Osteocyte (in vitro differentiated cells): ENCODE measurements at regions not wholly inside any gene's neighbourhood (a gene's known extent, or its start where the extent isn't known, plus 50 kb on each side); places are given as distances from the start of the nearest gene placed in this dataset.

Experiments used
- DNase-seq: peaks from one replicate; pipeline ENCODE4 v3.0.0; 2021; ENCODE audit warnings: mixed read lengths; ENCODE audit not compliant: unreplicated experiment; ENCODE audit errors: extremely low spot score
- H3K27ac Mint-ChIP-seq: one replicate; pipeline ENCODE4 v1.8.0; 2021; ENCODE audit warnings: mild to moderate bottlenecking, mixed read lengths; ENCODE audit not compliant: unreplicated experiment
- H3K27me3 Mint-ChIP-seq: one replicate; pipeline ENCODE4 v1.8.0; 2021; ENCODE audit warnings: mixed read lengths; ENCODE audit not compliant: unreplicated experiment
- H3K36me3 Mint-ChIP-seq: one replicate; pipeline ENCODE4 v1.8.0; 2021; ENCODE audit warnings: mixed read lengths; ENCODE audit not compliant: unreplicated experiment
- H3K4me1 Mint-ChIP-seq: one replicate; pipeline ENCODE4 v1.8.0; 2021; ENCODE audit warnings: mixed read lengths; ENCODE audit not compliant: unreplicated experiment
- H3K4me3 Mint-ChIP-seq: one replicate; pipeline ENCODE4 v1.8.0; 2021; ENCODE audit warnings: mild to moderate bottlenecking, moderate library complexity, mixed read lengths; ENCODE audit not compliant: unreplicated experiment
- H3K9me3 Mint-ChIP-seq: one replicate; pipeline ENCODE4 v1.8.0; 2021; ENCODE audit warnings: mixed read lengths; ENCODE audit not compliant: unreplicated experiment
- CTCF ChIP-seq: fragments of 200-600 bp; sonication (generic); IDR thresholded peaks from 2 replicates; pipeline ENCODE4 v1.5.0; 2021; ENCODE audit warnings: antibody characterized with exemption, mild to moderate bottlenecking, moderate library complexity

GRCh38 chr18:1177232-1177631, 272.6 kb downstream of the ADCYAP1 start:
- H3K36me3 Mint-ChIP-seq, result peaks cover 6% of the 10 kb centered on the region
- no peak for DNase-seq
- no peak overlapping the region for H3K27ac Mint-ChIP-seq
- no peaks in the 10 kb centered on the region for H3K4me1 Mint-ChIP-seq
- H3K4me3 Mint-ChIP-seq, result no peak overlapping the region
- TF ChIP-seq CTCF, result no peak
- peaks cover 62% of the 10 kb centered on the region for H3K9me3 Mint-ChIP-seq
- no peaks in the 10 kb centered on the region for H3K27me3 Mint-ChIP-seq

- H3K36me3 Mint-ChIP-seq, result no peaks in the 10 kb centered on the region
Observed at GRCh38 chr18:1191341-1191740, 286.7 kb downstream of the ADCYAP1 start.

GRCh38 chr18:1213126-1213525, 308.5 kb downstream of the ADCYAP1 start:
- DNase-seq, result no peak
- H3K36me3 Mint-ChIP-seq, result no peaks in the 10 kb centered on the region
- no peaks in the 10 kb centered on the region for H3K27me3 Mint-ChIP-seq
- H3K4me1 Mint-ChIP-seq, result no peaks in the 10 kb centered on the region
- no peak for TF ChIP-seq CTCF
- H3K9me3 Mint-ChIP-seq, result peaks cover 49% of the 10 kb centered on the region
- H3K27ac Mint-ChIP-seq, result no peak overlapping the region
- no peak overlapping the region for H3K4me3 Mint-ChIP-seq

More at GRCh38 chr18:1191341-1191740, 286.7 kb downstream of the ADCYAP1 start:
- Mint-ChIP-seq H3K27me3 (no peaks in the 10 kb centered on the region), H3K9me3 (peaks cover 4% of the 10 kb centered on the region), H3K27ac (no peak overlapping the region), H3K4me1 (no peaks in the 10 kb centered on the region), H3K4me3 (no peak overlapping the region)
- DNase-seq, result no peak
- TF ChIP-seq CTCF, result no peak

- H3K4me1 Mint-ChIP-seq, result no peaks in the 10 kb centered on the region
- H3K36me3 Mint-ChIP-seq, result no peaks in the 10 kb centered on the region
- no peaks in the 10 kb centered on the region for H3K9me3 Mint-ChIP-seq
- no peaks in the 10 kb centered on the region for H3K27me3 Mint-ChIP-seq
- no peak overlapping the region for H3K4me3 Mint-ChIP-seq
- no peak overlapping the region for H3K27ac Mint-ChIP-seq
- no peak for TF ChIP-seq CTCF
- no peak for DNase-seq
Observed at GRCh38 chr18:1222880-1223279, 318.2 kb downstream of the ADCYAP1 start.

GRCh38 chr18:1227025-1227424, 322.4 kb downstream of the ADCYAP1 start:
- Mint-ChIP-seq H3K27me3 (no peaks in the 10 kb centered on the region), H3K4me3 (no peak overlapping the region), H3K4me1 (no peaks in the 10 kb centered on the region), H3K9me3 (peaks cover 9% of the 10 kb centered on the region), H3K27ac (no peak overlapping the region), H3K36me3 (no peaks in the 10 kb centered on the region)
- TF ChIP-seq CTCF, result no peak
- DNase-seq, result no peak
